ENCODE measurements at regions not wholly inside any gene's neighbourhood (a gene's known extent, or its start where the extent isn't known, plus 50 kb on each side); places are given as distances from the start of the nearest gene placed in this dataset.

DNA sequence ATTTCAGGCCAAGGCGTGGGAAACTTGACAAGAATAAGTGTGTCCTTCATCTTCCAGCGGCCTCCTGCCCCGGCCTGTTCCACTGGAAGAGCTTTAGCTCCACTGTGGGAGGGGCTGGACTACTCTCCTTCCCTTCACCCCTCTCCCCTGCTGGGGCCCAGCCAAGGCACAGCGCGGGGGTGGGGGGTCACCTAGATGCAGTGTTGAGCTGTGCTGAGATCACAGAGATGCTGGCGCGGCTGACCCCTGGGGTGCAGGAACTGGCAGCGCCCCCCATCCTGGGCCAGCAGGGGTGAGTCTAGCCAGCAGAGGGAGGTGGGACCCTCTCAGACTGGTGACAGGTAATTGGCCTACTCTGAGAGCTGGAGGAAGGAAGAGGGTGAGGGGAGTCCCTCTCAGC is 111.8 kb upstream of the LHX1 start:
- H3K9ac ChIP-seq (ENCODE audit: low read length): no peak overlapping the region

More for the DNA sequence above, 111.8 kb upstream of the LHX1 start:
- intact Hi-C loops (cut with micrococcal nuclease): no loop called here
- no TSS peak for BruUV-seq (replicated peaks)
- Histone ChIP-seq H3K36me3 (ENCODE audit: control insufficient read depth in 1 of 2, insufficient read depth in 2 of 2, low read length in 2 of 2) (no peaks in the 10 kb centered on the region), H3K4me2 (ENCODE audit: low read length) (no peak overlapping the region), H3K79me2 (ENCODE audit: insufficient read depth, low read length) (no peaks in the 10 kb centered on the region), H4K20me1 (ENCODE audit: insufficient read depth) (no peaks in the 10 kb centered on the region), H3K27ac (ENCODE audit: low read depth, low read length) (no peak overlapping the region), H3K4me3 (replicated peaks in 1 of 2; ENCODE audit: low read depth in 1 of 2, low read length in 2 of 2) (no peak overlapping the region), H2AFZ (ENCODE audit: low read depth, low read length, poor library complexity, severe bottlenecking) (no peak overlapping the region), H3K27me3 (ENCODE audit: insufficient read depth, low read length) (no peaks in the 10 kb centered on the region), H3K9me3 (ENCODE audit: control insufficient read depth in 1 of 2, insufficient read depth in 1 of 2, low read depth in 1 of 2, low read length in 2 of 2) (no peaks in the 10 kb centered on the region), H3K4me1 (ENCODE audit: control insufficient read depth in 1 of 2, insufficient read depth in 2 of 2, low read length in 2 of 2) (peaks cover 0 to 6% of the 10 kb centered on the region in 2 experiments; a peak in 1 of 4 replicates), H3K9me2 (ENCODE audit: insufficient read depth) (no peaks in the 10 kb centered on the region)
- ChIA-PET CTCF (no interaction called here), POLR2A (no interaction called here), RAD21 (ENCODE audit: low non-redundant PET in 1 of 2, low total read pairs in 2 of 2, uncharacterized antibody in 2 of 2, unreplicated experiment in 2 of 2) (no interaction called here)
- TF ChIP-seq YY1 (IDR thresholded peaks at IDR 0.05; ENCODE audit: extremely low read depth, insufficient replicate concordance, low read depth, low read length) (no peak), POLR2A (IDR thresholded peaks at IDR 0.05; ENCODE audit: borderline replicate concordance, extremely low read depth, insufficient read depth, insufficient read length) (no peak), JUND (IDR thresholded peaks at IDR 0.05) (no peak), TCF7L2 (IDR thresholded peaks at IDR 0.05; ENCODE audit: borderline replicate concordance, extremely low read depth, insufficient read depth, insufficient read length) (no peak), SP1 (IDR thresholded peaks at IDR 0.05; ENCODE audit: low read depth) (no peak), EGR1 (IDR thresholded peaks at IDR 0.05; ENCODE audit: low read depth) (no peak), CEBPB (IDR thresholded peaks at IDR 0.05; ENCODE audit: low read depth) (no peak), EZH2phosphoT487 (IDR thresholded peaks at IDR 0.05; ENCODE audit: borderline replicate concordance) (no peak), ZNF274 (IDR thresholded peaks at IDR 0.05; ENCODE audit: low read depth, low read length) (no peak), ZFX (IDR thresholded peaks at IDR 0.05) (no peak), FOSL1 (IDR thresholded peaks at IDR 0.05; ENCODE audit: low read depth) (no peak)
- TF ChIP-seq, protein P1, sequence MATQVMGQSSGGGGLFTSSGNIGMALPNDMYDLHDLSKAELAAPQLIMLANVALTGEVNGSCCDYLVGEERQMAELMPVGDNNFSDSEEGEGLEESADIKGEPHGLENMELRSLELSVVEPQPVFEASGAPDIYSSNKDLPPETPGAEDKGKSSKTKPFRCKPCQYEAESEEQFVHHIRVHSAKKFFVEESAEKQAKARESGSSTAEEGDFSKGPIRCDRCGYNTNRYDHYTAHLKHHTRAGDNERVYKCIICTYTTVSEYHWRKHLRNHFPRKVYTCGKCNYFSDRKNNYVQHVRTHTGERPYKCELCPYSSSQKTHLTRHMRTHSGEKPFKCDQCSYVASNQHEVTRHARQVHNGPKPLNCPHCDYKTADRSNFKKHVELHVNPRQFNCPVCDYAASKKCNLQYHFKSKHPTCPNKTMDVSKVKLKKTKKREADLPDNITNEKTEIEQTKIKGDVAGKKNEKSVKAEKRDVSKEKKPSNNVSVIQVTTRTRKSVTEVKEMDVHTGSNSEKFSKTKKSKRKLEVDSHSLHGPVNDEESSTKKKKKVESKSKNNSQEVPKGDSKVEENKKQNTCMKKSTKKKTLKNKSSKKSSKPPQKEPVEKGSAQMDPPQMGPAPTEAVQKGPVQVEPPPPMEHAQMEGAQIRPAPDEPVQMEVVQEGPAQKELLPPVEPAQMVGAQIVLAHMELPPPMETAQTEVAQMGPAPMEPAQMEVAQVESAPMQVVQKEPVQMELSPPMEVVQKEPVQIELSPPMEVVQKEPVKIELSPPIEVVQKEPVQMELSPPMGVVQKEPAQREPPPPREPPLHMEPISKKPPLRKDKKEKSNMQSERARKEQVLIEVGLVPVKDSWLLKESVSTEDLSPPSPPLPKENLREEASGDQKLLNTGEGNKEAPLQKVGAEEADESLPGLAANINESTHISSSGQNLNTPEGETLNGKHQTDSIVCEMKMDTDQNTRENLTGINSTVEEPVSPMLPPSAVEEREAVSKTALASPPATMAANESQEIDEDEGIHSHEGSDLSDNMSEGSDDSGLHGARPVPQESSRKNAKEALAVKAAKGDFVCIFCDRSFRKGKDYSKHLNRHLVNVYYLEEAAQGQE (IDR thresholded peaks at IDR 0.05; ENCODE audit: low read depth): no peak
- TF ChIP-seq, protein P2, sequence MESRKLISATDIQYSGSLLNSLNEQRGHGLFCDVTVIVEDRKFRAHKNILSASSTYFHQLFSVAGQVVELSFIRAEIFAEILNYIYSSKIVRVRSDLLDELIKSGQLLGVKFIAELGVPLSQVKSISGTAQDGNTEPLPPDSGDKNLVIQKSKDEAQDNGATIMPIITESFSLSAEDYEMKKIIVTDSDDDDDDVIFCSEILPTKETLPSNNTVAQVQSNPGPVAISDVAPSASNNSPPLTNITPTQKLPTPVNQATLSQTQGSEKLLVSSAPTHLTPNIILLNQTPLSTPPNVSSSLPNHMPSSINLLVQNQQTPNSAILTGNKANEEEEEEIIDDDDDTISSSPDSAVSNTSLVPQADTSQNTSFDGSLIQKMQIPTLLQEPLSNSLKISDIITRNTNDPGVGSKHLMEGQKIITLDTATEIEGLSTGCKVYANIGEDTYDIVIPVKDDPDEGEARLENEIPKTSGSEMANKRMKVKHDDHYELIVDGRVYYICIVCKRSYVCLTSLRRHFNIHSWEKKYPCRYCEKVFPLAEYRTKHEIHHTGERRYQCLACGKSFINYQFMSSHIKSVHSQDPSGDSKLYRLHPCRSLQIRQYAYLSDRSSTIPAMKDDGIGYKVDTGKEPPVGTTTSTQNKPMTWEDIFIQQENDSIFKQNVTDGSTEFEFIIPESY (IDR thresholded peaks at IDR 0.05; ENCODE audit: extremely low read depth, insufficient replicate concordance, low read length): no peak
- TF ChIP-seq, protein P3, sequence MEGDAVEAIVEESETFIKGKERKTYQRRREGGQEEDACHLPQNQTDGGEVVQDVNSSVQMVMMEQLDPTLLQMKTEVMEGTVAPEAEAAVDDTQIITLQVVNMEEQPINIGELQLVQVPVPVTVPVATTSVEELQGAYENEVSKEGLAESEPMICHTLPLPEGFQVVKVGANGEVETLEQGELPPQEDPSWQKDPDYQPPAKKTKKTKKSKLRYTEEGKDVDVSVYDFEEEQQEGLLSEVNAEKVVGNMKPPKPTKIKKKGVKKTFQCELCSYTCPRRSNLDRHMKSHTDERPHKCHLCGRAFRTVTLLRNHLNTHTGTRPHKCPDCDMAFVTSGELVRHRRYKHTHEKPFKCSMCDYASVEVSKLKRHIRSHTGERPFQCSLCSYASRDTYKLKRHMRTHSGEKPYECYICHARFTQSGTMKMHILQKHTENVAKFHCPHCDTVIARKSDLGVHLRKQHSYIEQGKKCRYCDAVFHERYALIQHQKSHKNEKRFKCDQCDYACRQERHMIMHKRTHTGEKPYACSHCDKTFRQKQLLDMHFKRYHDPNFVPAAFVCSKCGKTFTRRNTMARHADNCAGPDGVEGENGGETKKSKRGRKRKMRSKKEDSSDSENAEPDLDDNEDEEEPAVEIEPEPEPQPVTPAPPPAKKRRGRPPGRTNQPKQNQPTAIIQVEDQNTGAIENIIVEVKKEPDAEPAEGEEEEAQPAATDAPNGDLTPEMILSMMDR (IDR thresholded peaks at IDR 0.05 in 2 of 3, conservative IDR thresholded peaks at IDR 0.05 in 1 of 3; ENCODE audit: borderline replicate concordance in 1 of 3, insufficient read depth in 1 of 3, low read depth in 2 of 3, low read length in 2 of 3): no peak
- 0 out of 2 replicates have a peak, but pooled peaks have one; percentile 4 for ATAC-seq
- no peak for DNase-seq (ENCODE audit: low read depth, low spot score)
